ENCODE measurements at regions not wholly inside any gene's neighbourhood (a gene's known extent, or its start where the extent isn't known, plus 50 kb on each side); places are given as distances from the start of the nearest gene placed in this dataset.

DNA sequence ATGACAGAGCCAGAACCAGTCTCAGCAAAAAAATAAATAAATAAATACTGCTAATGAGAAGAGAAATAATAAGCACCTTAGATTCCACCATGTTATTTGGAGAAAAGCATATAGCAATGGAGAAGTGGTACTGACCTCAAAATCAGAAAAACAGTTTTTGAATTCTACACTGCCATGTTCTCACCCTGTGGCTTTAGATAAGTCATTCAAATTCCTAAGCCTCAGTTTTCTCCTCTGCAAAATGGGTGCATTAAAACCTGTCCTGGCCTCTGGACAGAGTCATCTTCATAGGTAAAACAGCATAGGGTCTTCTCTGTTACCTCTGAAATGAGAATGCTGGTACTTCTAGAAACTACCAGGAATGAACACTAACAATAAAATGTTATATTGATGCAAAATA lies 62.2 kb upstream of the RMP24 start:
- Mint-ChIP-seq H3K36me3 (ENCODE audit: low read depth) (no peaks in the 10 kb centered on the region), H3K4me1 (ENCODE audit: low read depth) (no peaks in the 10 kb centered on the region), H3K9me3 (no peaks in the 10 kb centered on the region), H3K27me3 (ENCODE audit: insufficient read depth) (peaks cover 32% of the 10 kb centered on the region), H3K27ac (no peak overlapping the region), H3K4me3 (no peak overlapping the region)
- TF ChIP-seq, protein P1, sequence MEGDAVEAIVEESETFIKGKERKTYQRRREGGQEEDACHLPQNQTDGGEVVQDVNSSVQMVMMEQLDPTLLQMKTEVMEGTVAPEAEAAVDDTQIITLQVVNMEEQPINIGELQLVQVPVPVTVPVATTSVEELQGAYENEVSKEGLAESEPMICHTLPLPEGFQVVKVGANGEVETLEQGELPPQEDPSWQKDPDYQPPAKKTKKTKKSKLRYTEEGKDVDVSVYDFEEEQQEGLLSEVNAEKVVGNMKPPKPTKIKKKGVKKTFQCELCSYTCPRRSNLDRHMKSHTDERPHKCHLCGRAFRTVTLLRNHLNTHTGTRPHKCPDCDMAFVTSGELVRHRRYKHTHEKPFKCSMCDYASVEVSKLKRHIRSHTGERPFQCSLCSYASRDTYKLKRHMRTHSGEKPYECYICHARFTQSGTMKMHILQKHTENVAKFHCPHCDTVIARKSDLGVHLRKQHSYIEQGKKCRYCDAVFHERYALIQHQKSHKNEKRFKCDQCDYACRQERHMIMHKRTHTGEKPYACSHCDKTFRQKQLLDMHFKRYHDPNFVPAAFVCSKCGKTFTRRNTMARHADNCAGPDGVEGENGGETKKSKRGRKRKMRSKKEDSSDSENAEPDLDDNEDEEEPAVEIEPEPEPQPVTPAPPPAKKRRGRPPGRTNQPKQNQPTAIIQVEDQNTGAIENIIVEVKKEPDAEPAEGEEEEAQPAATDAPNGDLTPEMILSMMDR (IDR thresholded peaks at IDR 0.05), result no peak
- no peak for DNase-seq

DNA sequence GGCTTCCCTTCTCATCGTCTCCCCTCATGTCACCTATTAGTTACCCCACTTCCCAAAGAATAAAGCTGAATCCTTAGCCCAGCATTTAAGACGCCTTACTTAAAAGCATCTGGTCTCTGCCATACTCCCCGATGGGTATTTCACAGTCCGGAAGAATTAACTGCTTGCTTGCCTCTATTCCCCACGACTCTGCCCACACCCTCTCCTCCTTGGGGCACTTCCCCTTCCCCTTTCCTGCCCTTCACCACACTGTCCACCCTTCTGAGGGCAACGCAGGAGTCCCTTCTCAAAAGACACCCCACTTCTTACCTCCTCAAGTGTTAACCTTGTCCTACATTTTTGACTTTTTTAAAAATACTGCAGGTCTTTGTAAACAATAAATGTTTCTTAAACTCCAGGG lies 60.1 kb upstream of the RMP24 start:
- DNase-seq, result no peak
- H3K4me3 Mint-ChIP-seq, result no peak overlapping the region
- H3K9me3 Mint-ChIP-seq, result no peaks in the 10 kb centered on the region
- no peaks in the 10 kb centered on the region for H3K4me1 Mint-ChIP-seq (ENCODE audit: low read depth)
- TF ChIP-seq, protein P1 (IDR thresholded peaks at IDR 0.05), result no peak
- H3K36me3 Mint-ChIP-seq (ENCODE audit: low read depth), result no peaks in the 10 kb centered on the region
- H3K27me3 Mint-ChIP-seq (ENCODE audit: insufficient read depth), result peaks cover 31% of the 10 kb centered on the region
- no peak overlapping the region for H3K27ac Mint-ChIP-seq

DNA sequence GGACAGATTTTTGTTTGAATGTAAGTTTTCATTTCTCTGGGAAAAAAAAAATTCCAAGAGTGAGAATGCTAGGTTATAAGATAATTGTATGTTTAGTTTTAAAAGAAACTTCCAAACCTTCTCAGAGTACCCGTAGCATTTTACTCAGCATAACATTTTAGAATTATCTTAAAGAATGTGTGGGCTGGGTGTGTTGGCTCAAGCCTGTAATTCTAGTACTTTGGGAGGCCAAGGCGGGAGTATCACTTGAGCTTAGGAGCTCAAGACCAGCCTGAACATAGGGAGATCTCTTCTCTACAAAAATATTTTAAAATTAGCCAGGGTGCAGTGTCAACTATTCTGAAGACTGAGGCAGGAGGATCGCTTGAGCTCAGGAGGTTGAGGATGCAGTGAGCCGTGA lies 57.4 kb upstream of the RMP24 start:
- Mint-ChIP-seq H3K4me1 (ENCODE audit: low read depth) (no peaks in the 10 kb centered on the region), H3K4me3 (no peak overlapping the region), H3K9me3 (no peaks in the 10 kb centered on the region), H3K36me3 (ENCODE audit: low read depth) (no peaks in the 10 kb centered on the region), H3K27me3 (ENCODE audit: insufficient read depth) (peaks cover 23% of the 10 kb centered on the region), H3K27ac (no peak overlapping the region)
- DNase-seq, result no peak
- TF ChIP-seq, protein P1 (IDR thresholded peaks at IDR 0.05), result no peak

DNA sequence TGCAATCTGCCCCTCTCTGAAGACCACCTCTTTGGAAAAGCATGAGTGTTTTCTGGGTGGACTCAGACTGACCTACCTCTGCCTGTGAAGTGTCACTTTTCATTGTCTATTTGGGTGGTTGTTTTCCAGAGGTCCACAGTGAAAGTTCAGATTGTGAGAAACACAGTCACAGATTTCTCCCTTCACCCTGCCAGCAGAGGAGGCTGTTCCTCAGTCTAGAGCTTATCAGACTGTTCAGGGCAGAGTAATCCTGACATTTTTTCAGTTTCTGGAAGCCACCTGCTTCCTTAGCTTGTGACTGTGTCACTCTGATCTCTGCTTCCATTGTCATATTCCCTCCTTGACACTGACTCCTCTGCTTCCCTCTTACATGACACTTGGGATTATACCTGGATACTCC lies 55.4 kb upstream of the RMP24 start:
- Mint-ChIP-seq H3K27ac (no peak overlapping the region), H3K27me3 (ENCODE audit: insufficient read depth) (peaks cover 20% of the 10 kb centered on the region), H3K4me1 (ENCODE audit: low read depth) (no peaks in the 10 kb centered on the region), H3K36me3 (ENCODE audit: low read depth) (no peaks in the 10 kb centered on the region), H3K4me3 (no peak overlapping the region), H3K9me3 (no peaks in the 10 kb centered on the region)
- DNase-seq, result no peak
- TF ChIP-seq, protein P1 (IDR thresholded peaks at IDR 0.05), result no peak; the same call in 1 of the 2 replicates

DNA sequence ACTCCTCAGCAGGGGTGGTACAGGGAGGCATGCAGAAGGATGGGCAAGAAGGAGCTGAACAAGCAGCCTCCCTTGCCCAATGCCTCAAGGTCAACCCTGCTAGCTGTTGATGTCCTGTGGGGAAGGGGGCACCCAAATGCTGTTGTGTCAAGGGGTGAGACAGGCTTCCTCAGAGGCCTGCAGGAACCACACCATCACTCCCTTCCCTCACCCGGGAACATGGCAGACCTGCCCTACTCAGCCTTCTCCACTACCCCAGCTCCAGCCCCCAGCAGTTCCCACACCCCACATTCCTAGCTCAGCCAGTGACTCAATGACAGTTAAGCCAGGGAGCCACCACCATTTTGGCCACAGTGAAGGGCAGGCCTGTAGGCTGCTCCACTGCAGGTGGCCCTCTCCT lies 53.9 kb upstream of the RMP24 start:
- H3K9me3 Mint-ChIP-seq, result no peaks in the 10 kb centered on the region
- H3K4me1 Mint-ChIP-seq (ENCODE audit: low read depth), result no peaks in the 10 kb centered on the region
- no peaks in the 10 kb centered on the region for H3K36me3 Mint-ChIP-seq (ENCODE audit: low read depth)
- H3K27ac Mint-ChIP-seq, result no peak overlapping the region
- no peak for DNase-seq
- no peak overlapping the region for H3K4me3 Mint-ChIP-seq
- TF ChIP-seq, protein P1 (IDR thresholded peaks at IDR 0.05), result no peak
- peaks cover 18% of the 10 kb centered on the region for H3K27me3 Mint-ChIP-seq (ENCODE audit: insufficient read depth)

DNA sequence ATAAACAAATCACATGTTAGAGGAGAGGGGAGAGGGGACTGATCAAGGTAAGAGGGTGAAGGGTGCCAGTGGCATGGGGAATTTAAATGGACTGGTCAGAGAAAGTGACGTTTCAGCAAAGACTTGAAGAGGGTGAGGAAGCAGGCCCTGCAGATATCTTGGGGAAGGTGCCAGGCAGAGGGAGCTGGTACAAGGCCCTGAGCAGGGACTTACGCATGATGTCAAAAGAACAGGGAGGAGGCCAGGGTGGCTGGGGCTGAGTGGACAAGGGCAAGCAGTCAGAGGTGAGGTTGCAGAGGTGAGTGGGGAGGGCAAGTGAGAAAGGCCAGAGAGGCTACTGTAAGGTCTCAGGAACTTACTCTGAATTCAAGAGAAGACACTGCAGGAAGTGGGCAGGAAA lies 53.3 kb upstream of the RMP24 start:
- DNase-seq, result no peak
- TF ChIP-seq, protein P1 (IDR thresholded peaks at IDR 0.05), result no peak
- no peak overlapping the region for H3K4me3 Mint-ChIP-seq
- no peaks in the 10 kb centered on the region for H3K36me3 Mint-ChIP-seq (ENCODE audit: low read depth)
- H3K4me1 Mint-ChIP-seq (ENCODE audit: low read depth), result no peaks in the 10 kb centered on the region
- no peak overlapping the region for H3K27ac Mint-ChIP-seq
- peaks cover 16% of the 10 kb centered on the region for H3K27me3 Mint-ChIP-seq (ENCODE audit: insufficient read depth)
- no peaks in the 10 kb centered on the region for H3K9me3 Mint-ChIP-seq
